ENCODE measurements at regions not wholly inside any gene's neighbourhood (a gene's known extent, or its start where the extent isn't known, plus 50 kb on each side); places are given as distances from the start of the nearest gene placed in this dataset.

DNA sequence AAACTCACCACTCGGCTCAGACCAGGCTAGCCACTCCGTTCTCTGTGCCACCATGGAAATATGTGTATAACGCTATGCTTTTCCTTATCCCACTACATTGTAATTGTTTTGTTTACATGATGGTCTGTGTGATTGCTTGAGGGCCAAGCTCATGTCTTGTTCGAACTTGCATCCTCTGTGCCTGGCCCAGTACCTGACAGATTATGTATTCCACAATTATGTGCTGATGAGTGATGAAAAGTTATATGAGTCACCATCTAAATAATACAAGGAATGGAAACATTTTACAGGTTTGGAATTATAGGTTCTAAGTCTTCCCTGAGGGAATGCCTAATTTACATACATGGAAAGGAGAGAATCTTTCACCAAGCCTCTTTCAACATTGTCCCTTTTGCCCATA is 137.4 kb downstream of the C7orf25 start:
- Histone ChIP-seq H3K27me3 (replicated peaks in 1 of 4; ENCODE audit: control insufficient read depth in 3 of 4, extremely low read depth in 1 of 4, insufficient read depth in 3 of 4, low read length in 3 of 4) (no peaks in the 10 kb centered on the region; a peak in 2 of 7 replicates), H2BK20ac (ENCODE audit: low read length) (no peak overlapping the region), H3K4me1 (replicated peaks in 1 of 4; ENCODE audit: control insufficient read depth in 3 of 4, insufficient read depth in 4 of 4, low read length in 3 of 4) (no peaks in the 10 kb centered on the region), H3K14ac (ENCODE audit: insufficient read length) (no peak overlapping the region), H3K23ac (ENCODE audit: insufficient read length) (no peak overlapping the region), H2BK15ac (ENCODE audit: low read length) (no peak overlapping the region), H2BK12ac (ENCODE audit: low read depth, low read length) (no peak overlapping the region), H3K9me3 (ENCODE audit: insufficient read depth in 2 of 2, low read depth in 1 of 2, low read length in 1 of 2) (peaks cover 9 to 11% of the 10 kb centered on the region in 2 experiments; a peak in 3 of 4 replicates), H3K27ac (ENCODE audit: low read depth, low read length) (no peak overlapping the region), H3K4ac (replicated peaks; ENCODE audit: insufficient read length, low read depth, low read length) (no peak overlapping the region), H4K20me1 (replicated peaks in 1 of 2; ENCODE audit: control insufficient read depth in 1 of 2, insufficient read depth in 2 of 2, low read length in 2 of 2) (no peaks in the 10 kb centered on the region), H2BK5ac (ENCODE audit: low read depth, low read length) (no peak overlapping the region), H4K5ac (ENCODE audit: insufficient read length, low read depth, low read length) (no peak overlapping the region), H2AK5ac (ENCODE audit: low read depth, low read length) (no peak overlapping the region), H3K18ac (ENCODE audit: extremely low read depth, low read length) (no peak overlapping the region), H3K4me3 (ENCODE audit: extremely low read depth in 1 of 4, insufficient read depth in 2 of 4, low read depth in 3 of 4, low read length in 4 of 4) (no peak overlapping the region), H3K79me1 (ENCODE audit: low read depth, low read length) (no peaks in the 10 kb centered on the region), H3K56ac (replicated peaks; ENCODE audit: insufficient read length, low read depth, low read length) (no peak overlapping the region), H2BK120ac (replicated peaks; ENCODE audit: low read depth, low read length) (no peak overlapping the region), H4K8ac (ENCODE audit: extremely low read depth, insufficient read depth, low read length) (no peak overlapping the region), H3K23me2 (ENCODE audit: low read depth, low read length) (no peaks in the 10 kb centered on the region), H3K9ac (replicated peaks in 1 of 4; ENCODE audit: extremely low read depth in 1 of 4, low read depth in 3 of 4, low read length in 3 of 4) (no peak overlapping the region), H3K36me3 (ENCODE audit: control insufficient read depth in 2 of 4, insufficient read depth in 4 of 4, low read length in 3 of 4) (no peaks in the 10 kb centered on the region), H3K4me2 (ENCODE audit: insufficient read depth in 1 of 2, low read depth in 2 of 2, low read length in 2 of 2) (no peak overlapping the region), H3K79me2 (ENCODE audit: control insufficient read depth in 1 of 2, insufficient read depth in 2 of 2, low read length in 2 of 2) (no peaks in the 10 kb centered on the region), H4K91ac (replicated peaks; ENCODE audit: insufficient read length, low read length) (no peak overlapping the region), H2AFZ (ENCODE audit: low read length) (no peak overlapping the region)
- WGBS, 2 experiments (ENCODE audit: extremely low coverage in 1 of 2, insufficient coverage in 1 of 2, insufficient read length in 1 of 2, insufficient replicate concordance in 2 of 2, low coverage in 1 of 2, low lambda C conversion rate in 2 of 2, missing lambda C conversion rate in 1 of 2): 87% methylated on average over 4 of the region's 4 CpGs; no CpG with 5 or more reads in 1 of the 2 experiments
- ChIA-PET CTCF (ENCODE audit: partially characterized antibody) (interaction anchor here (1.1 to 1.8 kb wide), 2 partner anchors 29 to 37 kb away, joined by 3 to 5 read pairs; no protein-coding TSS in a partner anchor), POLR2A (ENCODE audit: partially characterized antibody) (no interaction called here)
- DNase-seq (ENCODE audit: low read depth in 1 of 2, low spot score in 2 of 2): no peak
- FAIRE-seq: no peak
- TF ChIP-seq EP300 (IDR thresholded peaks at IDR 0.05; ENCODE audit: borderline replicate concordance in 1 of 2, low read depth in 2 of 2, low read length in 2 of 2) (no peak), EGR1 (IDR thresholded peaks at IDR 0.05; ENCODE audit: borderline replicate concordance, low read depth, low read length) (no peak), KDM4A (IDR thresholded peaks at IDR 0.05; ENCODE audit: low read depth, low read length, severe bottlenecking) (no peak), TCF12 (IDR thresholded peaks at IDR 0.05; ENCODE audit: low read depth, low read length) (no peak), SP4 (IDR thresholded peaks at IDR 0.05; ENCODE audit: low read length) (no peak), SP1 (IDR thresholded peaks at IDR 0.05; ENCODE audit: low read depth, low read length) (no peak), TAF1 (IDR thresholded peaks at IDR 0.05; ENCODE audit: low read depth, low read length) (no peak)
- TF ChIP-seq, protein P1, sequence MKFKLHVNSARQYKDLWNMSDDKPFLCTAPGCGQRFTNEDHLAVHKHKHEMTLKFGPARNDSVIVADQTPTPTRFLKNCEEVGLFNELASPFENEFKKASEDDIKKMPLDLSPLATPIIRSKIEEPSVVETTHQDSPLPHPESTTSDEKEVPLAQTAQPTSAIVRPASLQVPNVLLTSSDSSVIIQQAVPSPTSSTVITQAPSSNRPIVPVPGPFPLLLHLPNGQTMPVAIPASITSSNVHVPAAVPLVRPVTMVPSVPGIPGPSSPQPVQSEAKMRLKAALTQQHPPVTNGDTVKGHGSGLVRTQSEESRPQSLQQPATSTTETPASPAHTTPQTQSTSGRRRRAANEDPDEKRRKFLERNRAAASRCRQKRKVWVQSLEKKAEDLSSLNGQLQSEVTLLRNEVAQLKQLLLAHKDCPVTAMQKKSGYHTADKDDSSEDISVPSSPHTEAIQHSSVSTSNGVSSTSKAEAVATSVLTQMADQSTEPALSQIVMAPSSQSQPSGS (IDR thresholded peaks at IDR 0.05; ENCODE audit: low read length): no peak

Data from H1 (cell line).